Renal cortex interstitium (tissue), 11 donors: ENCODE measurements at regions not wholly inside any gene's neighbourhood (a gene's known extent, or its start where the extent isn't known, plus 50 kb on each side); places are given as distances from the start of the nearest gene placed in this dataset.

Experiments used
- DNase-seq, 11 donors: peaks; one replicate each; pipeline ENCODE4 v3.0.0-alpha.2; 2013; ENCODE audit warnings: low read depth in 9 of 11, low spot score in 4 of 11; ENCODE audit errors: extremely low read depth in 1 of 11

DNA sequence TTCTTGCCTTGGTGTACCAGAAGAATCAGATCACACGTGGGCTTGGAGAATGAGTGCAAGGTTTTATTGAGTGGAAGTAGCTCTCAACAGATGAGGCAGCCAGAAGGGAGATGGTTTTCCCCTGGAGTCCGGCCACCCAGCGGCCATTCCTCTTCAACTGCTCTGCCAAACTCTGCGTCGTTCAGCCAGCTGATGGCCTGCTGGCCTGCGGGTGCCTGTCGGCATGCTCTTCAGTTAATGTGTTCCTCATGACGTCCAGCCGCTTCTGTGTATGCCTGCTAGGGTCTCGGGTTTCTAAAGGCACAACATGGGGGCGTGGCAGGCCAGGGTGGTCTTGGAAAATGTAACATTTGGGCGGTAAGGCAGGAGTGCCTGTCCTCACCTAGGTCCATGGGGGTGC, 487.9 kb upstream of the LRRC4C start:
- no peak for DNase-seq

GRCh38 chr11:41950470-41951143, 491.2 kb upstream of the LRRC4C start:
- no peak for DNase-seq

- DNase-seq, result no peak
These were observed 494.6 kb upstream of the LRRC4C start for GRCh38 chr11:41954034-41954433.

DNA sequence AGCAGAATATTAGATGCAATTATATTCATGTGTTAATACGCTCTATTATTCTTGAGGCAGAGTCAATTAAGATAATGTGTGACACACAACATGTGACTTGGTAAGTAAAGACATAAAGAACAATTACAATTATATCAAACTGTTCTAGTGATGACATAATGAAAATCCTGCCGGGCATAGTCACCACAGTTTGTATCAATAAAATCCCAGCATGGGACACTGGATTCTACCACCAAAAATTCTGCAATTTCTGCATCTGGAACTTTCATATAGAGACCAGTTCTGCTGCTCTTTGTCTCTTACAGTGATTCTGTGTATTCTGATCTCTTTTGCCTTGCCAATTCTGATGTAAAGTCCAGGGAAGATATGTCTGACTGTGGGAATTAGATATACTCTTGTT, 495.6 kb upstream of the LRRC4C start:
- DNase-seq, result no peak

GRCh38 chr11:41955635-41956400, 496.4 kb upstream of the LRRC4C start:
- no peak for DNase-seq

- no peak for DNase-seq
These were observed 504.0 kb upstream of the LRRC4C start for GRCh38 chr11:41963406-41963805.

- no peak for DNase-seq
These were observed 511.2 kb upstream of the LRRC4C start for GRCh38 chr11:41970681-41971080.

DNA sequence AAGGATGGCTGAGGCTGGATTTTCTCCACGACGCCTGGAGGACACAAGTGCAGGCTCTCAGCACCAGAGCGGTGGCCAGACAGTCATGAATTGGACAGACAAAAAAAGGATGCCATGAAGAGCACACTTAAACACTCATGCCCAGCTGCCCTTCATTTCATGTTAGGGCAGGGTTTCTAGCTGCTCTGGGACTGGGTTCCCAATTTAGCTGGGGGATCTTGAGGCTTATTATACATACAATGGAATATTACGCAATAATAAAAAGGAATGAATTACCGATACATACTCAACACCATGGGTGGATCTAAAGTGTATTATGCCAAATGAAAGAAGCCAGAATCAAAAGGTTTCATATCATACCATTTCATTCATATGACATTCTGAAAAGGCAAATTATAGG, 512.1 kb upstream of the LRRC4C start:
- DNase-seq, result no peak

DNA sequence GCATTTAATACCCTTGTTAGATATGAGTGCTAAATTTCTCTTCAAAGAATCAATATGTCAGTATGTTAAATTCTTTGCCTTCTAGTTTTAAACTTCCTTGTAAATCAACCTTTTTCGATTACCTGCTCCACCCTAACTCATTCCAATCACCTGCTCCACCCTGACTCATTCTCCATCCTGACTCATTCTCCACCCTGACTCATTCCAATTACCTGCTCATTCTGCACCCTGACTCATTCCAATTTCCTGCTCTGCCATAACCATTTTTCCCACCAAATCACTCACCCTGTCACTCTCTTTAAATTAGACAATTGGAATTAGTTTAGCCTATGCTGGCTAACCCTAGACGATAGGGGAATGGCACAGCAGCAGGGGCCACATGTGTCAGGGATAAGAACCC, 519.5 kb upstream of the LRRC4C start:
- no peak for DNase-seq

DNA sequence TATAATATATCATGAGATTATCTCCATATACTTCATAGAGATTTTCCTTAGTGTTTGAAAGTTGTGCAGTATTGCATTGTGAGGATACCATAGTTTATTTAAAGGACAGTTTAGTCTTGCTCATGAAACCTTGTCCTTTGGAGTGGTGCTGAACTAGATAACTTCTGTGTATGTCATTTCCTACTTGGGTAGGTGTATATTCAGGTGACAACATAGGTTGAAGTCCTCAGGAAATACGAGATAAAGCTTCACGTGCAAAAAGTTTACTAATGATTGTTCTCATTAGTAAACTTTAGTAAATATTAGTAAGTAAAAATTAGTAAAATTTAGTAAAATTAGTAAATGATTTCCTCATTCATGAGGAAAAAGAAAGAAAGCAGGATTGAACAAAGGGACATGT, 521.3 kb upstream of the LRRC4C start:
- no peak for DNase-seq

DNA sequence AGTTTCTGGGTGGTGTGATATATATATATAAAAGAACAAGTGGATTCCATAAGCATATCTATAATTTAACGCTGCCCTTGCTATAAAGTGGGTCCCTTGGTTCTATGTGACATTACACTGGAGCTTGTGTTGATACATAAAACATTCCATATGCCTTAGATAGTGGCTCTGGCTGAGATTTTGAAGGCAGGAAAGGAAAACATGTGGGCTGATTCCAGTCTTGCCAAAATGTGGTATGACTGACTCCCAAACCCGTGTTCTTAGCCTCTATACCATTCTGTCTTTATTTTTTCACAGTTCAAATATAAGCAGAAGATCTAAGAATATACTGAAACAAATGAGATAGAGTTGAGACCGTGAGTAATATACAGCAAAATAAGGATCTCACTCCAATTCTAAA, 522.8 kb upstream of the LRRC4C start:
- DNase-seq, result no peak

DNA sequence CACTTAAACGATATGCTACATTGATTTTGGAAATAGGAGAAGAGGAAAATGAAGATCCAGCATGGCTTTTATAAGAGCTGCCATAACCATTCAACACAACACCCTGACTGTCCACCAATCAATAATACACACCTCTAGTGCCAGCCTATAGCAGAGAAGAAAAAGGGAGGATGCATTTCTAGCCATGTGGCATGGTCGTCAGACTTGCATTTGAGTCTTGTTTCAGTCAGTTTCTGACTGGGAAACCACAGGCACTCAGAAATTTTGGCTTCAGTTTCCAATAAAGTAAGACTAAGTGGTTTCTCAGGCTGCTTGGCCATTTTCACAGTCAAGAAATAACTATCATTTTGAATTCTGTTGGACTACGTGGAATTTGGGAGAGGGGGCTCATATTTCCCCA, 523.5 kb upstream of the LRRC4C start:
- no peak for DNase-seq

- DNase-seq, result no peak
These were observed 524.0 kb upstream of the LRRC4C start for GRCh38 chr11:41983475-41983874.

- no peak for DNase-seq
These were observed 524.6 kb upstream of the LRRC4C start for GRCh38 chr11:41984023-41984422.

GRCh38 chr11:41985799-41986198, 526.3 kb upstream of the LRRC4C start:
- DNase-seq, result no peak

- no peak for DNase-seq
These were observed 529.6 kb upstream of the LRRC4C start for GRCh38 chr11:41988951-41989572.

DNA sequence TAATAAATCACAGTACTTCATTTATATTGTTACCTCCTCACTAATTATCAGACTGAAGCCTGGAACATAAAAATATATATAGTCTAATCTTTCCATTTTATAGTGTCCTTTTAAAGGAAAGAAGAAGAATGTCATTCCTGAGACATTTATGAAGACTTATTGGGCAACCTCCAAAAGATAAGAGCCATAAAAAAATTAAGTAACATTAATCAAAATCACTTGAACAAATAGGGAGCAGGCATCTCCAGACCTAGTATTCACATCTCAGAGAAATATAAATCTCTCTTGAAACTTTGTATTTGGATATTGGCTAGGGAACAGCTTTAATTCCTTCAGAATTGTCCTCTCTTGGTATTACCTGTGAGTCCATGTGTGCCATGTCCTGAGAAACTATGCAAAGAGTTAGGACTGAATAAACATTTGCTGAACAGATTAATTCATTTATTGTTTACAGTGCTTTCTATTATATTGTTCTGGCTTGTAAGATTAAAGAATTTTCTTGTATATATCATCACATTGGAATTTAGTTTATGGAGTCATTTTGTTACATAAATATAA, 530.5 kb upstream of the LRRC4C start:
- DNase-seq, result no peak

DNA sequence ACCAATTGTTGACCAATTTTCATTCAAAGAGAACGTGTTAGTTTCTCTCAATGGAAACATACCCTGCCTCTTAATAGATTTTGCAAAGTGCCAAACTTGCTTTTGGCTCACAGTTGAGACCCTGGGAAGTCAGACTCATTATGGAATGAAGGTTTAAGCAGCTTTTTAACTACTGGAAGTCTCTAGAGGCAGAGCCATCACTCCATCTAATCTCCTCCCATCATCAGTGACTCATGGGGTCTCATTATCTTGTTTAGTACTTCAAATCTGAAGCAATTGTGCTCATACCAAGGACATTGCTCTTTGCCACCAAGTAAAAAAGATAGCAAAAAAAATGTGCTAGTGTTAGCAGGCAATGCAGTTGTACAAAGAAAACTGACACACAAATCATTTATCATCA, 537.1 kb upstream of the LRRC4C start:
- no peak for DNase-seq

- DNase-seq, result no peak
These were observed 538.5 kb upstream of the LRRC4C start for GRCh38 chr11:41997844-41998401.

GRCh38 chr11:41999066-41999465, 539.6 kb upstream of the LRRC4C start:
- DNase-seq, result peak in 6 of 11 donors; percentile 2 to 13 (median 4)
